GM21786 (cell line): ENCODE measurements at regions not wholly inside any gene's neighbourhood (a gene's known extent, or its start where the extent isn't known, plus 50 kb on each side); places are given as distances from the start of the nearest gene placed in this dataset.
"Not testable (repeated sequence)": the region's sequence is repeated elsewhere in the genome, so short reads cannot be mapped to it uniquely, and the experiment has no call there.

Experiments used
- ATAC-seq: cut with Tn5 transposase; IDR thresholded peaks from one replicate; pipeline ENCODE4 v1.9.1; 2021; ENCODE audit not compliant: unreplicated experiment

GRCh38 chr10:4249841-4250586 is 465.0 kb upstream of the KLF6 start:
- no peak for ATAC-seq

DNA sequence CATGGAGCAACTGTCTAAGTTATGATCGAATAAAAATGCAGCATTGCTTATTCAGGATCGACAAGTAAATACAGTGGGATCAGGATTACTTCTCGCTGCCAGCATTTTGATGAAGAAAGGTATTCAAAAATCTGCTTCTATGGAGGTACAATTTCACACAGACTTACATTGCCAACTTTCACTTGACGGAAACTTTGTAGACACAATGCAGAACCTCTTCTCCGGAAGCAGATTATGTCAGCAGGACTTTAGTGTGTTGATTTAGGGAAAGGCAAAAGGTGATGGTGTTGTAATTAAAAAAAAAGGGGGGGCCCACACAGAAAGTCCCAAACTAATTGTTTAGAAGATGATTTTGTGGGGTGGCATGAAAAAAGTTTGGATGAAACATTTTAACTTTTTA is 462.4 kb upstream of the KLF6 start:
- ATAC-seq = no peak

DNA sequence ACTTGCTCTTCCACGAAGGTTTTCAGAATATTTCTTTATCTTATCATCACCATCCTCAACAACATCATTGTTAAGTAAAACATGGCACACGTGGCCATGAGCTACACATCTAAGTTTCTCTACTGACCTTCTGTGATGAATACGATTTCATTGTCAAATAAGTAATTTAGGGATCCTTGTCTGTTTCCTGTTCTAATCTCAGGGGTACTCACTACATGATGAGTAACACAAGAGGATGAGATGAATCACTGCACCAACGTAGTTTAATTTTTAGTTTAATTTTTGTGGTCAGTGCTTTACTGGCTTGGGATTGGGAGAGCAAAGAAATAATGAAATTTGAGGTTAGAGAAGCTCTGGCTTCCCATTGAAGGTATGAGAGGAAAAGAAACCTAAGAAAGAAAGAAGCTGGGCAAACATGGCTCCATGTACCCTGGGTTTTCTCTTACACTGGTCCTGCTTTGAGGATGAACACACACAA is 461.9 kb upstream of the KLF6 start:
- ATAC-seq = no peak

DNA sequence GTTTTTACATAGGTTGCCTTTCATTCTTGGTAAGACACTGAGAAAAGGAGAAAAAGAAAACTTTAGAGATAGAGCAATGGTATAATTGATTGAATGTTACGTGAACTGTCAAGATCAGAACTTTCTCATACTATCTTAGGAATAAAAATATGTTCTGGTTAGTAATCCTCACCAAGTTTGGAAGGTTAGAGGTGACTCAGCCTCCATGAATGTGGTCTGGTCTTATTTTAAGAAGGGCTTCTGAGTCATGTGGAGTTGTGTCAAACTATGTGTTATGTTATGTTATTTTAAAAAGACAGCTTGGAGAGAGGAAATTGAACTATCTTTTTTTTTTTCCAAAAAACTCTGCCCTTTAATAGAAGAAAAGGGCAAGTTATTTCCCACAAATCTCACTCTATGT is 458.6 kb upstream of the KLF6 start:
- ATAC-seq = no peak

- no peak for ATAC-seq
These were observed 458.2 kb upstream of the KLF6 start for GRCh38 chr10:4243169-4243568.

- ATAC-seq = no peak
These were observed 457.6 kb upstream of the KLF6 start for GRCh38 chr10:4242561-4243035.

GRCh38 chr10:4241724-4242345 is 456.8 kb upstream of the KLF6 start:
- no peak for ATAC-seq

DNA sequence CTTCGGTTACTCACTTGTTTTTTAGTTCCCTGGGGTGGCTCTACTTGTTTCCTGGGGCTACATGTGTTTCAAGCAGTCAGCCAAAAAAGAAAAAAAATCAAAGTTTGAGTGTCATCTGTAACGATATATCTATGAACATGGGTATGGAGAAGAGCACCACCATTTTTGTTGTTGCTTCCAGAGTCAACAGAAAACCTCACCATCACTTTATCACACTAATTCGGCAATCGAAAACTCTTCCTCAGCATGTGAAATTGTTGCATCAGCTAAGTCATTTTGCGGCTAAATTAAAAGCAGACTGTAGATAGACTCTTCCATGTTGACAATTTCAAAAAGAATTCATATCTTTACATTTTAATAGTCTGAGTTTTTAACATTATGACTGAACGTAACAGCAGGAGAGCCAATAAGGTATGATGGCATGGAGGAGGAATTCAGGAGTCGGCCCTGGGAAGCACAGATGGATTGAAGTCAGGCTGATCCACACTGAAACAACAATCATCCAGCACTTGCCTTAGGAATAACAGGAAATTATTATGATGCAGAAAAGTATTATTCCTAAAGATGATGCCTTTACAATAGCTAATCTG is 455.7 kb upstream of the KLF6 start:
- no peak for ATAC-seq

DNA sequence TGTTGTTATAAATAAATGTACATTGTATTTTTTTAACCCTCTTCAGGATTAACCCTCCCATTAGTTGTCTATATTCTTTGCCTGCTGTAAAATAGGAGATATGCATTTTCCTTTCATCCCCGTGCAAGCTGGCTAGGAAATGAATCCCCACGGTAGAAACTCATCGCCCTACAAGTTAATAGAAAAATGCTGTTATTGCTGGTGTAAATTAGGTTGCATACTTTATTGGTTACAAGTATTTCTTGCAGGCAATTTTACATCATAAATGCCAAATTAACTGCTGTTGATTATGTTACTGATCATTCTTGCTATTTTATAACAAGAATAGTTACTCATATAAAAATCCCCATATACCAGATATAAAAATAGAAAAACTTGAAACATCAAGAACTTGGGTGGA is 454.2 kb upstream of the KLF6 start:
- ATAC-seq = no peak

DNA sequence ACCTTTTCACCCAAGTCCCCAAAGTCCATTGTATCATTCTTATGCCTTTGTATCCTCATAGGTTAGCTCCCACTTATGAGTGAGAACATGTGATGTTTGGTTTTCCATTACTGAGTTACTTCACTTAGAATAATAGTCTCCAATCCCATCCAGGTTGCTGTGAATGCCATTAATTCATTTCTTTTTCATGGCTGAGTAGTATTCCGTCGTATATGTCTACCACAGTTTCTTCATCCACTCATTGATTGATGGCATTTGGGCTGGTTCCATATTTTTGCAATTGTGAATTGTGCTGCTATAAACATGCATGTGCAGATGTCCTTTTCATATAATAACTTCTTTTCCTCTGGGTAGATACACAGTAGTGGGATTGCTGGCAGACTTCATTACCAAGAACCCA is 451.9 kb upstream of the KLF6 start:
- not testable (repeated sequence) for ATAC-seq

GRCh38 chr10:4234661-4235060 is 449.7 kb upstream of the KLF6 start:
- ATAC-seq = no peak

DNA sequence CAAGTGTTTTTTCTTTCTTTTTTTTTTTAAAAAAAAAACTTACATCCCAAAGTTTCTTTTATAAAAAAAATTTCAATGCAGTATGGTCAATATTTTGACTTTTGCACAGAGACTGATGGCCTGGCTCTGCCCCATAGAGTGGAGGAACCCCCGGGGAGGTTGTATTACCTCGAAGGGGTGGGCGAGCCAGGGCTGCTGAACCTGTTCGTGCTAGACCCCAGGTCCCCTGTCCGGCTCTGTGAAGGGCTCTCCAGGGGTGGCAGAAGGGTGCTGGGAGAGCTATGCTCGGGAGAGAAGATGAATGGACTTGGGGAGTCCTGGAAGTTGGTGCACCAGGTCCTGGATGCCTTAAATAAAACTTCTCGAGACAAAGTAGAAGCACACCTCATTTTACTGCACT is 446.4 kb upstream of the KLF6 start:
- no peak for ATAC-seq

DNA sequence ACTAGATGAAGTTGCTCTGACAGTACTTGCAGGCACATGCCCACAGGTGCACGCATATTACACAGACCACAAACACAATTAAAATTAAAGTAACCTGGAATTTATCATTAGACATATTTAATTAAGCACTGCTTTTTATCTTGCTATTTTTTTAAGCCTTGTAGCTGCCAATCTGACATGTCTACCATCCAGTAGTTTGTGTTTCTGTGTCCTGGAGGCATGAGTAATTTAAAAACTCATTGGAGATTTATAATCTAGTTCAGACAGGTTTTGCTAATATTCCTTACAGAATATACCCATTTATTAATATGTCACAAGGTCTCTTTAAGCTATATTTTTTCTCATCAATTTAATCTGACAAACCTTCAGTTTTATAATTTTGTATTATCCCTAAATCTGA is 445.0 kb upstream of the KLF6 start:
- no peak for ATAC-seq

DNA sequence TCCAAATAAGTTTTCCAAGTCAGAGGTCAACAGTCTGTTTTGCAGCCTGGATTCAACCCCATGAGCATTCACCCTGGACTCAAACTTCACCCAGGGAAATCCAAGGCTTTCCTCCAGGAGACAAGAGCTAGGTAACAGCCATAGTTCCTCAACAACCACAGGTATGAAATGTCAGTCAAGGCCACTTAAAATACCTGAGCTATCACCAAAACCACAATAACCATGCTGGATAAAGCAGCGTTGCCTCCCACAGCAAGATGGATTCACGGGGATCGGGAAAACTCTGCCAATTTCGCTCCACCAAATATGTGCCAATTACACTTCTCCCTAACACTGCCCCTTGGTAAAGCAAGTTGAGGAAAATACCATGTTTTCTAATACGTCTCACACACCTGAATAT is 444.1 kb upstream of the KLF6 start:
- no peak for ATAC-seq

GRCh38 chr10:4227586-4227985 is 442.6 kb upstream of the KLF6 start:
- ATAC-seq = no peak

DNA sequence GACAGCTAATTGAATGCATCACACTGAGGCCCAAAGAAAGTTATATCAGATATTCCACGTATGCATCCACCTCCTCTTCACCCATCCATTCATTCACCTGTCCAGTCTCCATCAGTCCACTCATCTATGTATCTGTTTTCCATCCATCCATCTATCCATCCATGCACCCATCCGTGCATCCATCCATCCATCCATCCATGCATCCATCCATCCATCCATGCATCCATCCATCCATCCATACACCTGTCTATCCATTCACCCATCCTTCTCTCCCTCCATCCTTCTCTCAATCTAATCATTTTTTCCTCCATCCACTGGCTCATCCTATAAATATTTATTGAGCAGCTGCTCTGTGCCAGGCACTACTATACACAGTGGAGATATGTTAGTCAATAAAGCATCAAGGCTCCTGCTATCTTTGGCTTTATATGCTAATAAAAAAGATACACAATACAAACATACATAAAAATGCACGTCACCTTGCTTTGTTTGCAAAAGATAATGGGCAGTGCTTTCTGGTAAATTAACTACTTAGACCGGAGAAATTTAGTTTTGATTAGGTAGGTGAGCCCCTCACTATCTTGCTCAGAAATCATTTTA is 442.0 kb upstream of the KLF6 start:
- no peak for ATAC-seq

DNA sequence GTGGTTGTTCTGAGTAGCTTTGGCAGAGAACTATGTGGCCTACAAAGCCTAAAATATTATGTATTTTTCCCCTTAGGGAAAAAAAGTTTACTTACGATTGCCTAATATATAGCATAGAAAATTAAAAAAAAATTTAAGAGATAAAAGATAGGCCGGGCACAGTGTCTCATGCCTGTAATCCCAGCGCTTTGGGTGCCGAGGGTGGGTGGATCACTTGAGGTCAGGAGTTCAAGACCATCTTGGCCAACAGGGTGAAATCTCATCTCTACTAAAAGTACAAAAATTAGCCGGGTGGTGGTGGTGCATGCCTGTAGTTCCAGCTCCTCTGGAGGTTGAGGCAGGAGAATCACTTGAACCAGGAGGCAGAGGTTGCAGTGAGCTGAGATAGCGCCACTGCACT is 439.2 kb upstream of the KLF6 start:
- no peak for ATAC-seq

GRCh38 chr10:4221310-4221709 is 436.3 kb upstream of the KLF6 start:
- not testable (repeated sequence) for ATAC-seq

DNA sequence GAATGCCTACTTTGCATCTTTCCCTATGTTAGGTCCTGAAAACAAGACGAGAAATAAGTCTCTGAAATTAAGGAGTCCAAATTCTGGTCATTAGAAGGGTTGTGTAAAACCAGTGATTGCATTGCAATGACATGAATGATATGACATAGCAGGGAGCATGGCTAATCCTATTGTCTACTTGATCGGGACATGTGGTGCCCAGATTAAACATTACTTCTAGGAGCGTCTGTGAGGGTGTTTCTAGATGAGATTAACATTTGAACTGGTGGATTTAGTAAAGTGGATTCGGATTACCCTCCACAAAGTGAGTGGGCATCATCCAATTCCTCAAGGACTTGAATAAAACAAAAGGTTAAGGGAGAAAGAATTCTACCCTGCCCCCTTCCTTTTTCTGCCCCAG is 434.9 kb upstream of the KLF6 start:
- ATAC-seq = no peak

DNA sequence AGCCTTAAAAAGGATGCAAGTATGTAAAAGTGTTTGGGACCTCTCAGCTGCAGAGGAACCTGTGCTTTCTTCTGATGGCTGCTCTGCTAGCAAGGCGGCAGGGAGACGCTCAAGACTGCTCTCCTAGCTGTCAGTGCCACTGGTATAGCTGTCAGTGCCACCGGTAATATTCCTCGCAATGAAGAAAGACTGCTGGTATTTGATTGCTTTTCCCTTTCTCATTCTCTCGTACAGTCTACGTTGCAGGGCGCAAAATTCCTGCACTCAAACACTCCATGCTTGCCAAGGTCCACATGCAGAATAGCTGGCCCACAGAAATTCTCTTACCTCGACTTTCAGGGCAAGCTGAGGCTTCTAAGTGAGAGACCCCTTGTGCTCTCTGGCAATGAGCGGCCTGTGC is 432.6 kb upstream of the KLF6 start:
- ATAC-seq = no peak

DNA sequence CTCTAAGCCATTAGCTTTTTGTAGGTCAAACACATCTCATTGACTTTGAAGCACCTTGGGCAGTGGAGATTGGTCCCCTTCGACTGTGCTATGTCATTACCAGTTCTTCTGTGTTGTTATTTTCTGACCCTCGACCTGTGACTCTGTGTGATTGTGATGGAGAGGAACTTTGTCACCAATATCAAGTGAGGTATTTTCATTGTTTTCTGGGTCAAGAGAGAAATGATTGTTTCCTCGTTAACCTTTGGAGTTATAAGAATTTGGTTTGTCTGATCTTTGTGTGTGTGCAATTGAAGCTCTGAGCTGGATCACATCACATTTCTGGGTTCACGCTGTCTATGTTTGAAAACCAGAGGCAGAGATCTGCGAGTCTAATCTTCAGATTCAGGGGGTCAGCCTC is 432.2 kb upstream of the KLF6 start:
- no peak for ATAC-seq

- ATAC-seq = no peak
These were observed 431.7 kb upstream of the KLF6 start for GRCh38 chr10:4216726-4217125.
